GM18511 (cell line): ENCODE measurements at regions not wholly inside any gene's neighbourhood (a gene's known extent, or its start where the extent isn't known, plus 50 kb on each side); places are given as distances from the start of the nearest gene placed in this dataset.

Experiments used
- ATAC-seq: cut with Tn5 transposase; IDR thresholded peaks from one replicate; pipeline ENCODE4 v1.9.1; 2021; ENCODE audit warnings: mild to moderate bottlenecking, moderate library complexity; ENCODE audit not compliant: unreplicated experiment

DNA sequence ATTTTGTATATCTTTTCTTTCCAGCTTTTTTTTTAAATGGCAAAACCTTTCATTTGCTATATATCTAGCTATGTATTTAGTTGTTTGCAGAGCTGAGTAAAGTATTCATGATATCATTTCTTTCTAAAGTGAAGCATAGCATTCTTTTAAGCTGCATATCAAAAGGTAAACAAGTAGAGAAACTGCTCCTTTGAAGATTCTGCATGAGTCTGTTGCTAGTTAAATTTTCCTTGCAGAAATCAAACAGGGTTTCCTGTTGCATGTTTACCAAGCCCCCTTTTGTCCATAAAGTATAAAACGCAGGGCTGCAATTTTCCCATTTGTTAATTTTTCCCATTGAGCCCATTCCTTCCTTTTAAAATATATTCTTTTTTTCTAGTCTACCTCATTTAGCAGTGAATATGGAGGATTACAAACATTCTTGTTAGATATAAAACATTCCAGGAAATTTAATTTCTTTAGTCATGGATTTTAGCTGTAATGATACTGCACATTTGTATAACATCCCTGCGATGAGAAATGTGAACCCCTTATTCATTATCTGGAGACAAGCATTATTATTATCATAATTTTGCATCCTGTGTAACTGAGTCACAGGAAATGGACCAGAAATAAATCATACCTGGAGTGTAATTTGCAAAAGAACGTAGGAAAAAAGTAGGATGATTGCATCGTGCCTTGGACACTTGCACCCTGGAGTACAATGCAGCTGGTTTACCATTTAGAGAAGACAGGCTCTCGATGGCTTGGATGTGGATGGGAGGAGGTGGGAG lies 110.9 kb upstream of the ARGLU1 start:
- ATAC-seq, result no peak

DNA sequence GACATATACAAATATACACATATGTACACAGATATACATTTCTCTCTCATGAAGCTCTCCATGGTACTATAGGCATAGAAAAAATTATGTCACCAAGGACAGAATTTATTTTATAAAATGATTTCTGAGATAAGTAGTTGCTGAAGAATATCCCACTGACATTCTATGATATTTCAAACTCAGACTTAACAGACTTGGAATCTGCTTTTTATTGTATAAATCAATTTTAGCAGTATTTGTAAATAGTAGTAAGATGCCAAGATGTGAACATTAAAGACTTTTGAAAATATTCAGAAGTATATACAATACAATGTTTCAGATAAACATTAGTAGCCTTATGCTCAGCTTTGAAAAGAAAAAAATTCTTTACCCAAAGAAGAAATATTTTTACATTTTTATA lies 107.4 kb upstream of the ARGLU1 start:
- ATAC-seq, result no peak

DNA sequence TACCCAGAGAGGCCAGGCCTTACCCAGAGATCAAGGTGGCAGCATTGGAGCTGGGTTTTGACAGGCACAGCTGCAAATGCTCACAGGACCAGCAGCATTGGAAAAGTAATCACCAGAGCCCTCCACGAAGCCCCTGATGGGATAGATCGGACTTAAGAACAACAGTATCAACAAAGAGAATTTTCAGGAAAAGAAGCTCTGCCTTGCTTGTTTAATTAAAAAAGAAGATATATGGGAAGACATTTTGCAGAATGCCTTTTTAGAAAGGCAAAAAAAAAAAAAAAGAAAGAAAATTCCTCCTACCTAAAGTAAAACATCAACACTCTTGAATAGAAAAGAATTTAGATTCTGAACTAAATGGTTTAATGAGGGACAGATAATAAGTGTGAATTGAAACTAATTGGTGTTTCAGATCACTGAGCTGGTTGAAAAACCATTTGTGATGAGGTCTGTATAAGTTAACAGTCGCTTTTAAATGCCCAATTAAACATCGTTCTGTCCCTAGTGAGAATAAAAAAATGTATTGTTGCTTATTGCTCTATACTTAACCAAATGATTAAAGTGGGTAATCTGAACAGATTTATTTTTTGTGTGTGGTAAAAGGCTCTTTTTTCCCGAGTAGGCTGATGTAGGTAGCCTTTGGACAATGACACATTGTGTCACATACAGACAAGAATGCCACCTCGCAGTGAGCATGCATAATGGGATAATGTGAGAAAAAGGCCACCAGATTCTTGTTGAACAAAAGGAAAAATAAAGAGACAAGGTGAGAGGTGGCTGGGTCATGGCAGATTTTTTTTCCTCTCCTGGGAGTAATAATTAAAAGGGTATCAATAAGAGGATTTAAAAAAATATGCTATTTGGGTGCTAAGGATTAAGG lies 93.0 kb upstream of the ARGLU1 start:
- no peak for ATAC-seq

DNA sequence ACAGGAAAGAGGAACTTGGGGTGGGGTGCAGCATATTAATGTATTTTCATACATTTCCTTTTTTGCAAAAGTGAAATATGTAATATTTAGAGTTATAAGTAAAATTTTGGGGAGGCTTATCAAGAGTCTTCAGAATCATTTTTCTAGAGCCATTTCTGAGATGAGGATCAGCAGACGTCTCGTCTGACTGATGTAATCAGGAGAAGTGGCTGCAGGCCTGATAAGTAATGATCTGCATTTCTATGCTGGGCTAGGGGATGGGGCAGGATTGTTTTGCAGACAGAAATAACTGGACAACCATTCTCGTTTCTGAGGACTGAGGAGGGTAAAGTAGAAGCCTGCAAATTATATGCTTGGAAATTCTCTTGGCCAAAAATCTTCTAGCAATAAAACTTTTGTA lies 89.2 kb upstream of the ARGLU1 start:
- no peak for ATAC-seq

DNA sequence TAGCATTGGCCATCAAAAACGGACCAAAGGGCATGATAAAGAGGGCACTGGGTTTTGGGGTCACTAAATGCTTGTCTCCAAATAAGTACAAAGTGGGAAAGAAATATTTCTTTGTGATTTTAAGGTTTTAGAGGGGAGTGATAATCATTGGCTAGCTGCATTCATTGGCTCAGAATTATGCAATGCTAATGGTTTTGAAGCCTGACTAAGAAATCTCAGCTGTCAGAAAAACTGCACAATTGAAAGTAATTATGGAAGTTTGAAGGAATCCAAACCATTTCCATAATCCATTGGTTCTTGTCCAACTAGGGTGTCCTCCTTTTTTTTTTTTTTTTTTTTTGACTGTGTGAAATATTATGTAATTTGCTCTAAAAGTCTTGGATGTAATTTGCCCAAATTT lies 88.2 kb upstream of the ARGLU1 start:
- ATAC-seq, result no peak

DNA sequence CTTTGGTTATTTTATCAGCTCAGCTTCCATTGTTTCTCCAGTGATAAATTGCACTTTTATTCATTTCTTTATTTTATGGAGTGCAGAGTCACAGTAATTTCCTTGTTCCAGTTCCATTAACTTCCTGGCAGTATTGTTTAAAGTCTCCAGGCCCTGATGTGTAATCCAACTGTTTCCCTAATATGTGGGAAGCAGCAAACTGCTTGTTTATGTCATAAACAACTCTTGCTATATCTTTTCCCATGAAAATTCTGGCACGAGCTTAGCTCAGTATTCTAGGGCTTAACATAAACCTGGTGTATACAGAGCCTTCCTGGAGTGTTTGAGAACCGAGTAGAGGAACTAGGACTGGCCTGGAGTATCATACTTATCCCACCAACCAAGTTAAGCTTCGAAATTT lies 83.5 kb upstream of the ARGLU1 start:
- no peak for ATAC-seq

DNA sequence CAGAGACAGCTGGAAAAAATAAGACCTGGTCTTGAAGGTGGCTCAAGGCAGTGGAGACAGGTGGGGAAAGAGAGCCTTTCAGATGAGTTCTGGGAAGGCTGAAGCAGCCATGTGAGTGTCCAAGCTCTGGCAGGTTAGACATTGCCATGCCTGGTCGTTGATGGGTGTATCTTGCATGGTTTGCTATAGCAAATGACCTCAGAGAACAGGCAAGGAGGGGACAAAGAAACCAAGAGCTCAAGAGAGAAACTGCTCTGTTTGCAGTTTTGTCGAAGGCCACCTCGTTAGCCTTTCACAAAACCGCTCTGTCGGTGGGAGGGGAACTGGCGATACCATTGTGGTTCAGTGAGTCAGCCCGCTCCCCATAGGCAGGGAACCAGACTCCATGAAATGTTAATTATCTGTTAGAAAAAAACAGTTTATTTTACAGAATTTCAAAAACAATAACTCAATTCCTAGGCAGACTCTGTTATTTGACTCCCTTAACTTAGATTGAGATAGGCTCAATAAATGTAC lies 82.8 kb upstream of the ARGLU1 start:
- no peak for ATAC-seq

DNA sequence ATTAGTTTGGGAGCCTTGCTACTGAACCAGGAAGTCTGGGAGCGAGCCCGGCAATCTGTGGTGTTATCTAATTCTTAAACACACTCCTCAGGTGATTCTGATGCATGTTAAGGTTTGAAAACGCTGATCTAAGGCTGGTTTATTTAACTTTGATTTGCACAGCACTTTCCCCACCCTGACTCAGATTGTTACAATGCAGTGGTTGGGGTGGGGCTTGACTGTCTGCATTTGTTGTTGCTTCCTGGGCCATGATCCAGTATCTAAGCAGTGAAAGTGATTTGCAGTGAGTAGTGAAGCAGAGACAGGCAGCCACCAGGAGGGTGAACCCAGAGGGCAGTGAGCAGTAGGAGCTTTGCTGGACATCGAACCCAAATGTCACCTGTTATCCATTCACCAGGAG lies 81.6 kb upstream of the ARGLU1 start:
- no peak for ATAC-seq

DNA sequence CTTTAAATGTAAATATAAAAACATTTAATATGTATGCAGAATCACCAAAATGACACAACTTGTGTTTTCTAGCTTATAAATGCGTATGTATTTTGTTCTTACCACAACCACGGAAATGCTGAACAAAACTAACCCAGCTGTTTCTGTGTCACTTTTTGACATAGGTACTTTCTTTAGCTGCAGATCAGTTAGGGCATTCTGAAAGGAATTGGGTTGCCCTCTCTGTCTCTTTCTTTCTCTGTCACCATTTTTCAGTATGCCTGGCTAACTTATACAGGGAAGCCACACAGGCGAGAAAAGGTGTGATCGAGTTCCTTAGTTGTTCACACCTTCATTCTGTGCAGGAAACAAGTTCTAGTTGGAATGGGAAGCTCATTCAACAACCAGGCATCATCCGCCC lies 72.6 kb upstream of the ARGLU1 start:
- no peak for ATAC-seq

DNA sequence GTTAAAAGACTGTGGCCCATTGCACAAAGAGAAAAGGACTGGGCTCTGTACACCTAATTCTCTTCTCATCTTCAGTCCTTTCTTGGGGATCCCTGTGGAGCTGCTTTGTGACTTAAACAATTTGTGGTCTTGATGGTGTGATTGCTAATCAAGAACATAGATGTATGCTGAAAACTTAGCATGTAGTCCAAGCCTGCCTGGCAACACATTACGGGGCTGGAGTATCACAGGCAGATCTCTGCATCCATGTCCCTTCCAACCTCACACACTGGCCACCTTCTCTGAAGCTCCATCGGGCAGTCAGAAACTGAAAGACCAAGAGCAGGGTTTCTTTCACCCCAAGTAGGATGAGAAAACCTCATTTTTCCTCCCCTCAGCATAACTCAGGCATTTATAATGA lies 69.6 kb upstream of the ARGLU1 start:
- ATAC-seq, result no peak

DNA sequence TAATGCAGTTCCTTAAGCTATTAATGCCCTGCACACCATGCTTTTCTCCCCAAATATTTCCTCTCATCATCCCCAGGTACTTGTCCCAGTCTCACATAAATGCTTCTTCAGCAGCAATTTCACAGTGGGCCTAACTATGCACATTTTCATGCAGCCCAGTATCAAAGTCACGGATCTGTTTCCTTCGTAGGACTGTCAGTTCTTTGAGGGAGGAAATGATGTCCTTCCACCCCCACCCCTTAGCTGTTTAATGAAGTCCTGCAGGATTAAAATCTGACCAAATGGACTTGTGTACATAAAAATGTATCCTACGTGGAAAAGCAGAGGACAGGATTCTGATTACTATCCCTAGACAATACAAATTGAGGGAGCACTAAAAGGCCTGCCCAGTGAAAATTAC lies 68.6 kb upstream of the ARGLU1 start:
- no peak for ATAC-seq

DNA sequence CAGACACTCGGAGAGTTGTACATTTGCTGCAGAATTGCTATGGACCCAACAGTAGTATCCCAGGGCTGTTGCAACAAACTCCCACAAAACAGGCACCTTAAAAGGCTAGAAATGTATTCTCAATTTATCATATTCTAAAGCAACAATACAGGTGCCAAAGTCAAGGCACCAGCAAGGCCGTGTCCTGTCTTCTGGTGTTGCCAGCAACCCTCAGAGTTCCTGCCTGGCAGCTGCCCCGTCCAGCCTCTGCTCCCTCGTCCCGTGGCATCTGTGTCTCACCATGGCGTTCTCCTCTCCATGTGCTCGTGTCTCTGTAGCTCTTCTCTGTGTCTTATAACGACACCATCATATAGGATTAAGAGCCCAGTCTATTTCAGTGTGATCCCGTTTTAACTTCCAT lies 67.7 kb upstream of the ARGLU1 start:
- ATAC-seq, result no peak

DNA sequence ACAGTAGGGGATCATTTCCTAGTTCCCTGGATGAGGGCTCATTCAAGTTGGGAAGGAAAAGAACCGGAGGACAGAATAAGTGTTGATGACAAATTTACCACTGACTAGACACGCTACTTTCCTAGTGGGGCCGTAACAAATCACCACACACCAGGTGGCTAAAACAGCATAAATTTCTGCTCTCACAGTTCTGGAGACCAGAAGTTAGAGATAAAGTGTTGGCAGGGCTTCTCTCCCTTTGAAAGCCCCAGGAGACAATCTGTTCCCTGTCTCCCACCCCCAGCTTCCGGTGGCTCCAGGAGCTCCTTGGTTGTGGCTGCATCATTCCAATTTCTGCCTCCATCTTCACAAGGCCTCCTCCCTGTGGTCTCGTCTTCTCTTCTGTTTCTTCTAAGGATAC lies 65.4 kb upstream of the ARGLU1 start:
- no peak for ATAC-seq

DNA sequence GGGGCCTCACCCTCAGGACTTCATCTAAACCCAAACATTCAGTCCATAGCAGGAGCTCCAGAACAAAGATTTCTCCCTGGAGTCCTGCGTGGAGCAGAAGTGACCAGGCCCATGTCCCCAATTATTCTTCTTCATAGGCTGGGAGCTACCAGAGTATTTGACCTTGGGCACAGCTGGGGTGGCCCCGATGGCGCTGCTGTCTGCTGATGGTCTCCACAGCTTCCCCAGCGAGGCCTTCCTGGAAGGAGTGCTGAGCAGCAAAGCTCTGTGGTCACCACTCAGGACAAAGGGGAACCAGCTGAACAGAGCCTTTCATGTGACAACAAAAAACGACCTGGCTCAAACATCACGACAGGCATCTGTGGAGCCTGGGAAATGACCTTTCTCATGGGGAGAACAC lies 62.7 kb upstream of the ARGLU1 start:
- ATAC-seq, result no peak

DNA sequence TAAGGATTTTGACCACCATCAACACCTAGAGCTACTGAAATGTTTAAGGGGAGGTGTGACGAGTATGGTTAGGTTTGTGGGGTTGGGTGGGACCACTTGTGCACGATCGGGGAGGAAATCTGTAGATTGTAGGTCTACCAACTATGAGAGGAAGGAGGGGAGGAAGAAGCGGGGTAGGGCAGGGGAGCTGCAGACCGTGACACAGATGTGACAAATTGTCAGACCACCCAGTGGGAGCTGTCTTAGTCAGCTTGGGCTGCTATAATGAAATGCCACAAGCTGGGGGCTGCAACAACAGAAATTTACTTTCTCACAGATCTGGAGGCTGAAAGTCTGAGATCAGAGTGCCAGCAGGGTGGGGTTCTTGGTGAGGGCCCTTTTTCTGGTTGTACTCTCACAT lies 62.2 kb upstream of the ARGLU1 start:
- ATAC-seq, result no peak

DNA sequence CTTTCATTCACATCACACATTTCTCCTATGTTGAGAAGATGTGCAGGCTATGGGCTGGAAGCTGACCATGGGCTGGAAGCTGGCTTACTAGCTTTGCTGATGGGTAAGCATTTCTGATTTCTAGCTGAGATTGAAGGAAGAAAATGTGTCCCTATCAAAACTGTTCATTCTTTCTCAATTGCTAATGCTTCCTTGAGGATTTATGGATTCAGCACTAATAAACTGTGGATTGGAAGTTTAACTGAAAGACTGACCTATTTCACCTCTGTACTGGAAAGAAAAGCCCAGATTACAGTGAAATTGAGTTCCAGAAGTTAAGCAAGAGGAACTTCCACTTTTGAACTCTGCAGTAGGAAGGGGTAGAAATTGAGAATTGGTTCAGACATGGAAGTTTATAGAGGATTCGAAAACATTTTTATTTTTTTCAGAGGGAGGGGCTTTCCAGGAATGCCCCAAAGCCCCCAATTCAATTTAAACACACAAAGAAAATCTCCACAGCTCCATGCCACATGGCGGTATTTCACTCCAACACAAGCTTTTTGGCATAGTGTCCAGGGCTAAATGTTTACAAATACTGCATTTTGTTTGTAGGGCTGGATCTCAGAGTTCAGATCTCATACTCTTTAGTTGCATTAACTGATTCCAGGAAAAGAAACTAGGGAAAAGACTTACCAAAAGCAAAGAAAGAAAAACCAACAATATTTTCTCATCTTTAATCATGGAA lies 61.2 kb upstream of the ARGLU1 start:
- ATAC-seq, result no peak

DNA sequence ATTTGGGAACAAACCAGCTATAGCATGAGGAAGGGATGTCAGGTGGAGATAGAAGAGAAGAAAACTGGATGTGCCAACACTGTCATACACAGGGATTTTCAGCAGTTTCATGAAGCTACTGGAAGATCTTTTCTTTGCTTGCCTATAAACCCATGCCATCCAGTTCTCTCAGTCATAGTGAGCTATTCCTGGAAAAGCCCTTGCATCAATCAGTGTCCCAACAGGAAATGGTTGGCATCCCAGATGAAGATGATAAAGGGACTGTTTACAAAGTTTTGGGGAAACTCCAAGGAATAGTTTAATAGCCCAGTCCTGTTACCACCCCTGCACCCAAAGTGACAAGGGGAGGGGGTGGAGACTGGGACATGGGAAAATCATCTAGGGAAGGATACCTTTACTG lies 58.5 kb upstream of the ARGLU1 start:
- no peak for ATAC-seq

DNA sequence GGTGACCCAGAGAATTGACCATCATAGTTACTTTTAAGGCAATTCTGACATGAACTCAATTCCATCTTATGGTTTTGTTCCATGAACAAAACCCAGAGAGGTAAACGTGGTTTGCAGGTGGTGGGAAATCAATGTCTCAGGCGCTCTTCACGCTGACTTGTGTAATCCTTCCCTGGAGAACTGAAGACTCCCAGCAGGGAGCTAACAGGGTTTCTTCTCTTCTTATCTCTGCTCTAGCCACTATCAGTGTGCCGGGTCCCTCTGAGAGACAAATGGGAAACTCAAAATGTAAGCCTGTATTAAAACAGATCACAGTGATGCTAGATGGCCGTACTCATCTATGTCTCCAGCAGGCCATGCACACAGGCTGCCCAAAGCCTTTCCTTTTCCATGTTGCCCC lies 57.6 kb upstream of the ARGLU1 start:
- no peak for ATAC-seq

DNA sequence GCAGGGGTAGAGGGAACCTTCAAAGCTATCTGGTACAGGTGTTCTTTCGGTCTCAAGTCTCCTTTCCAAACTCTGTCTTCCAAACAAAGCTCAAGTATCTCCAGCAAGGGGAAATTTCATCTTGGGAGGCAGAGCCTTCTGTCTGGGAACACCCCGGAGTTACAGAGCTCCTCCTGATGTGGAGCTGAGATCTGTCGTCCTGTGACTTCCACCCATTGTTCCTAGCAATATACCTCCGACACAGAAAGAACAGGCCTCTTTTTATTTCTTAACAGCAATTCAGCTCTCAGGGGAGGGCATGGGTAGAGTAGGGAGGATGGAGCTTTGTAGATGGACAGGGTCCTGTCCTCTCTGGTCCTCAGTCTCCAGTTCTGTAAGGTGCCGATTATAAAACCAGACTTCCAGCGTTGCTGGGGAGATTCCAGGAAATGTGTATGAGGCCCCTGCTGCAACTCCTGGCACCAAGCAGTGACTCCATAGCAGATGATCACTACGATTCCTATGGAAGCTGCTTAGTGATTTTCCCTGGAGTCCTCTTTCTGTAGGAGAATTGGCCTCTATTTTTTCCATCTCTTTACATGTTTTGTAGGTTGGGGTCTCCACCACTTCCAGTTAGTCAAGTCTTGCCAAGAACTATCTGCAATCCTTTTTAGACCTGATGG lies 56.0 kb upstream of the ARGLU1 start:
- ATAC-seq, result no peak

DNA sequence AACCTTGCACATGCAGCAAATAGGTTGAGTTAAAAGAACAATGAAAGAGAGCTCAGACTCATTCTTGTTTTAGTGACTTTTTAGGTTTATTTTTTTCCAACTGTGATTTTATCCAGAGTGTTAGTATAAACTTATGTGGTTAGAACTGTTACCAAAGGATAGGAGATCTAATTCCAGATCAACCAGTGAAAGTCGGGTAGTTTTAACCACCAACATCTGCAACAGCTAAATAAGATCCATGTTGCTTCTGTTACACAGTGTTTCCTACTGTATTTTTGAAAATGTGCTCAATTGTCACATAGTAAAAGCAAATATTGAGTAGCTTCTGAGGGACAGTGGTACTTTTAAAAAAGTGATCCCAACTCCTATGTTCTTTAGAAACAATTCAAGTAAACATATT lies 53.9 kb upstream of the ARGLU1 start:
- ATAC-seq, result no peak
